MM.1S (cell line): ENCODE measurements at regions not wholly inside any gene's neighbourhood (a gene's known extent, or its start where the extent isn't known, plus 50 kb on each side); places are given as distances from the start of the nearest gene placed in this dataset.

ENCODE experiments used
- DNase-seq: peaks from one replicate; pipeline ENCODE4 v3.0.0-alpha.2; 2015
- H2AFZ ChIP-seq: fragments of 300-600 bp; sonication (generic); 2 replicates; pipeline ENCODE4 v1.6.0; 2016; ENCODE audit warnings: antibody characterized with exemption, low read length
- H3F3A ChIP-seq: fragments of 300-600 bp; sonication (generic); 2 replicates; pipeline ENCODE4 v1.6.1; 2016; ENCODE audit warnings: mild to moderate bottlenecking, antibody characterized with exemption, low read length, moderate library complexity, mixed read lengths; ENCODE audit not compliant: insufficient read depth
- H3K27ac ChIP-seq: fragments of 300-600 bp; sonication (generic); 2 replicates; pipeline ENCODE4 v1.5.1; 2016; ENCODE audit warnings: mild to moderate bottlenecking, low read length
- H3K27me3 ChIP-seq: fragments of 300-600 bp; sonication (generic); replicated peaks from 2 replicates; pipeline ENCODE4 v1.6.0; 2016; ENCODE audit warnings: low read length; ENCODE audit not compliant: insufficient read depth
- H3K36me3 ChIP-seq: fragments of 300-600 bp; sonication (generic); replicated peaks from 2 replicates; pipeline ENCODE4 v1.6.1; 2016; ENCODE audit warnings: mild to moderate bottlenecking, low read length, mixed read lengths; ENCODE audit not compliant: insufficient read depth
- H3K4me1 ChIP-seq: fragments of 300-600 bp; sonication (generic); 2 replicates; pipeline ENCODE4 v1.6.1; 2016; ENCODE audit warnings: low read length, mixed read lengths
- H3K4me2 ChIP-seq: fragments of 300-600 bp; sonication (generic); 2 replicates; pipeline ENCODE4 v1.6.0; 2016; ENCODE audit warnings: low read depth, low read length
- H3K4me3 ChIP-seq: fragments of 300-600 bp; sonication (generic); 2 replicates; pipeline ENCODE4 v1.5.1; 2016; ENCODE audit warnings: low read length, mixed read lengths
- H3K79me2 ChIP-seq: fragments of 300-600 bp; sonication (generic); 2 replicates; pipeline ENCODE4 v1.6.1; 2016; ENCODE audit warnings: mixed run types, low read length, mixed read lengths
- H3K9ac ChIP-seq: fragments of 300-600 bp; sonication (generic); 2 replicates; pipeline ENCODE4 v1.6.1; 2016; ENCODE audit warnings: low read length, mixed read lengths
- H3K9me2 ChIP-seq: fragments of 300-600 bp; sonication (generic); replicated peaks from 2 replicates; pipeline ENCODE4 v1.6.1; 2016; ENCODE audit warnings: mild to moderate bottlenecking, low read length, mixed read lengths; ENCODE audit not compliant: insufficient read depth
- H3K9me3 ChIP-seq: fragments of 300-600 bp; sonication (generic); replicated peaks from 2 replicates; pipeline ENCODE4 v1.6.1; 2016; ENCODE audit warnings: mild to moderate bottlenecking, low read length, mixed read lengths; ENCODE audit not compliant: insufficient read depth
- H4K20me1 ChIP-seq: fragments of 300-600 bp; sonication (generic); 2 replicates; pipeline ENCODE4 v1.6.1; 2016; ENCODE audit warnings: mild to moderate bottlenecking, low read length, moderate library complexity, mixed read lengths; ENCODE audit not compliant: insufficient read depth
- EZH2 ChIP-seq: fragments of 300-600 bp; sonication (generic); optimal IDR thresholded peaks from 2 replicates; pipeline ENCODE3; 2017; ENCODE audit warnings: low read depth, mild to moderate bottlenecking, antibody characterized with exemption, low read length, mixed read lengths
- EZH2phosphoT487 ChIP-seq: fragments of 300-600 bp; sonication (generic); IDR thresholded peaks from 2 replicates; pipeline ENCODE4 v1.6.1; 2018; ENCODE audit warnings: antibody characterized with exemption, low read length
- TF ChIP-seq, protein P1 (sequence below): fragments of 300-600 bp; sonication (generic); IDR thresholded peaks from 2 replicates; pipeline ENCODE4 v1.5.1; 2016; ENCODE audit warnings: antibody characterized with exemption, low read length, mixed read lengths

DNA sequence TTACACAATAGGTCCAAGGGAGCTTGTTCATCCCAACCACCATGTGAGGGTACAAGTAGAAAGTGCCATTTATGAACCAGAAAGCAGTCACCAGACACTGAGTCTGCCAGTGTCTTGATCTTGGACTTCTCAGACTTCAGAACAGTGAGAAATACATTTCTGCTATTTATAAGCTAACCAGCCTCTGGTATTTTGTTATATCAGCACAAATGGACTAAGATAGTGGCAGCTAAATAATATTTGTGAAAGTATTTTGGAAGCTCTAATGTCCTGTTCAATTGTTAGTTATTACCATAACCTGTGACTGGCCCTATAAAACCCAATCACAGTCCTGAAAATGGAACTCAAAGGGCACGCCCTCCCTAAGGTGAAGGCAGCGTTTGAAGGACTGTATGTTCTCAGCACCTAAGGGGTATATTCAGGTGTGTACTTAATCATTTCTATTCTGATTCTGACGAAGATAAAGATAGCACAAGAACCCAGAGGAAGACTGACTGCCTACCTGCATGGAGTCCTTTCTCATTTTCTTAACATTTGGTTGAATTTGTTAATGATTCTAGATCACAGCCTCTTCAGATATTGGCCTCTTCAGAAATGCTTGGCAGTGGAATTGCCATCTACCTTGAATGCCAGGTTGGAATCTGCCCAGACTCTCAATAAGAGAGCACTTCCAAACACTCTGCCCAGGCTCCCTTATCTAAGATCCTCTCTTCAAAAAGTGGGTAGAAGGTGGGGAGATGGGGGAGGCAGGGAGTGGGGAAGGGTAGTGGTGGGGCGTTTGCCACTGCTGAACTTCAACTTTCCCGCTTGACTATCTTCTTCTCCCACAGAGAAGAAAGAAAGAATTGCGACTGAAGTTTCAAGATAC lies 104.0 kb upstream of the PPP2R5A start:
- H3K79me2 ChIP-seq: no peaks in the 10 kb centered on the region
- H2AFZ ChIP-seq: no peak overlapping the region

DNA sequence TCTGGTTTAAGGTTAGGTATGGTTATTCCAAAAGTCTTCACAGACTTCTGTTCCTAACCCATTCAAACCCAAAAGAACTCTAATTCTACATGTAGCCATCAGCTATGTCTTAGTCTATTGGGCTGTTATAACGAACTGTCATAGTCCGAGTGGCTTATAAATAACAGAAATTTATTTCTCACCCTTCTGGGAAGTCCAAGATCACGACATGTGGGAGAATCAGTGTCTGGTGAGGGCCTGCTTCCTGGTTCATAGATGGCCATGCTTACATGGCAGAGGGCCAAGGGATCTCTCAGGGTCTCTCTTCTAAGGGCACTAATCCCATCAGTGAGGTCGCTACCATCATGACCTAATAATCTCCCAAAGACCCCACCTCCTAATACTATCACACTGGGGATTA lies 103.0 kb upstream of the PPP2R5A start:
- Histone ChIP-seq H2AFZ (no peak overlapping the region), H3K36me3 (no peaks in the 10 kb centered on the region), H3K9me2 (no peaks in the 10 kb centered on the region), H3K27ac (no peak overlapping the region), H3K27me3 (no peaks in the 10 kb centered on the region), H3K4me1 (peaks cover 7% of the 10 kb centered on the region), H3K9me3 (no peaks in the 10 kb centered on the region), H3F3A (peaks cover 12% of the 10 kb centered on the region; the same call in 1 of the 2 replicates), H3K79me2 (no peaks in the 10 kb centered on the region), H3K4me3 (no peak overlapping the region), H3K9ac (no peak overlapping the region), H3K4me2 (no peak overlapping the region), H4K20me1 (no peaks in the 10 kb centered on the region)
- TF ChIP-seq, protein P1, sequence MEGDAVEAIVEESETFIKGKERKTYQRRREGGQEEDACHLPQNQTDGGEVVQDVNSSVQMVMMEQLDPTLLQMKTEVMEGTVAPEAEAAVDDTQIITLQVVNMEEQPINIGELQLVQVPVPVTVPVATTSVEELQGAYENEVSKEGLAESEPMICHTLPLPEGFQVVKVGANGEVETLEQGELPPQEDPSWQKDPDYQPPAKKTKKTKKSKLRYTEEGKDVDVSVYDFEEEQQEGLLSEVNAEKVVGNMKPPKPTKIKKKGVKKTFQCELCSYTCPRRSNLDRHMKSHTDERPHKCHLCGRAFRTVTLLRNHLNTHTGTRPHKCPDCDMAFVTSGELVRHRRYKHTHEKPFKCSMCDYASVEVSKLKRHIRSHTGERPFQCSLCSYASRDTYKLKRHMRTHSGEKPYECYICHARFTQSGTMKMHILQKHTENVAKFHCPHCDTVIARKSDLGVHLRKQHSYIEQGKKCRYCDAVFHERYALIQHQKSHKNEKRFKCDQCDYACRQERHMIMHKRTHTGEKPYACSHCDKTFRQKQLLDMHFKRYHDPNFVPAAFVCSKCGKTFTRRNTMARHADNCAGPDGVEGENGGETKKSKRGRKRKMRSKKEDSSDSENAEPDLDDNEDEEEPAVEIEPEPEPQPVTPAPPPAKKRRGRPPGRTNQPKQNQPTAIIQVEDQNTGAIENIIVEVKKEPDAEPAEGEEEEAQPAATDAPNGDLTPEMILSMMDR: no peak
- TF ChIP-seq EZH2phosphoT487 (no peak), EZH2 (no peak)
- no peak for DNase-seq

More for the DNA sequence above, 104.0 kb upstream of the PPP2R5A start:
- Histone ChIP-seq H4K20me1 (no peaks in the 10 kb centered on the region), H3K27ac (no peak overlapping the region), H3K9me2 (no peaks in the 10 kb centered on the region), H3K4me1 (peaks cover 2% of the 10 kb centered on the region), H3K36me3 (no peaks in the 10 kb centered on the region), H3K9me3 (no peaks in the 10 kb centered on the region), H3K4me3 (no peak overlapping the region), H3K4me2 (no peak overlapping the region), H3K9ac (no peak overlapping the region), H3K27me3 (no peaks in the 10 kb centered on the region), H3F3A (peaks cover 3% of the 10 kb centered on the region; the same call in 1 of the 2 replicates)
- DNase-seq: no peak
- TF ChIP-seq EZH2 (no peak), EZH2phosphoT487 (no peak)
- TF ChIP-seq, protein P1: no peak

DNA sequence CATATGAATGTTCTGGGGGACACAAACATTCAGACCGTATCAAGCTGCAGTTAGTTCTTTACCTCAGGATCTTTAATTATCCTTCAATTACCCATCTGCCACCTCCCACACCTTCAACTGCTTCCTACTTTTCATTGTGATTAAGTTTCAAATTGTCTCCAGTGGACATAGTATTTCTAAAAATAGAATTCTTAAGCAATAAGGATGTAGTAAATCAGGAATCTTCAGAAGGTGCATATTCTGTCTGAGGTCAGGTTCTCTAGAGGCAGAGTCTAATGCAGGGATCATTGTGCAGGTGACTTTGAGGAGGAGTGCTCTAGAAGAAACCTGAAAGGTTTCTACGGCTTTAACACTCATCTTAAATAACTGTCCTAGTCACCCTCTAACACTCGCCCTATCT lies 102.6 kb upstream of the PPP2R5A start:
- H4K20me1 ChIP-seq: no peaks in the 10 kb centered on the region
- no peaks in the 10 kb centered on the region for H3K9me3 ChIP-seq
- no peak overlapping the region for H3K27ac ChIP-seq
- no peaks in the 10 kb centered on the region for H3K27me3 ChIP-seq
- H3F3A ChIP-seq: peaks cover 12% of the 10 kb centered on the region; the same call in 1 of the 2 replicates
- no peaks in the 10 kb centered on the region for H3K9me2 ChIP-seq
- H3K79me2 ChIP-seq: no peaks in the 10 kb centered on the region
- no peak overlapping the region for H2AFZ ChIP-seq
- no peak for DNase-seq
- no peaks in the 10 kb centered on the region for H3K36me3 ChIP-seq
- TF ChIP-seq, protein P1: no peak
- no peak for TF ChIP-seq EZH2
- TF ChIP-seq EZH2phosphoT487: no peak
- H3K9ac ChIP-seq: no peak overlapping the region
- H3K4me1 ChIP-seq: peaks cover 7% of the 10 kb centered on the region
- no peak overlapping the region for H3K4me2 ChIP-seq
- H3K4me3 ChIP-seq: no peak overlapping the region
